GM19468 (cell line): ENCODE measurements at regions not wholly inside any gene's neighbourhood (a gene's known extent, or its start where the extent isn't known, plus 50 kb on each side); places are given as distances from the start of the nearest gene placed in this dataset.

ENCODE experiments used
- ATAC-seq: cut with Tn5 transposase; IDR thresholded peaks from one replicate; pipeline ENCODE4 v1.9.1; 2021; ENCODE audit warnings: mild to moderate bottlenecking, moderate library complexity, moderate number of reproducible peaks; ENCODE audit not compliant: unreplicated experiment; ENCODE audit errors: extremely low read depth

- ATAC-seq, result no peak
Observed at GRCh38 chr13:65909501-65909900, 1320.6 kb downstream of the PCDH9 start.

DNA sequence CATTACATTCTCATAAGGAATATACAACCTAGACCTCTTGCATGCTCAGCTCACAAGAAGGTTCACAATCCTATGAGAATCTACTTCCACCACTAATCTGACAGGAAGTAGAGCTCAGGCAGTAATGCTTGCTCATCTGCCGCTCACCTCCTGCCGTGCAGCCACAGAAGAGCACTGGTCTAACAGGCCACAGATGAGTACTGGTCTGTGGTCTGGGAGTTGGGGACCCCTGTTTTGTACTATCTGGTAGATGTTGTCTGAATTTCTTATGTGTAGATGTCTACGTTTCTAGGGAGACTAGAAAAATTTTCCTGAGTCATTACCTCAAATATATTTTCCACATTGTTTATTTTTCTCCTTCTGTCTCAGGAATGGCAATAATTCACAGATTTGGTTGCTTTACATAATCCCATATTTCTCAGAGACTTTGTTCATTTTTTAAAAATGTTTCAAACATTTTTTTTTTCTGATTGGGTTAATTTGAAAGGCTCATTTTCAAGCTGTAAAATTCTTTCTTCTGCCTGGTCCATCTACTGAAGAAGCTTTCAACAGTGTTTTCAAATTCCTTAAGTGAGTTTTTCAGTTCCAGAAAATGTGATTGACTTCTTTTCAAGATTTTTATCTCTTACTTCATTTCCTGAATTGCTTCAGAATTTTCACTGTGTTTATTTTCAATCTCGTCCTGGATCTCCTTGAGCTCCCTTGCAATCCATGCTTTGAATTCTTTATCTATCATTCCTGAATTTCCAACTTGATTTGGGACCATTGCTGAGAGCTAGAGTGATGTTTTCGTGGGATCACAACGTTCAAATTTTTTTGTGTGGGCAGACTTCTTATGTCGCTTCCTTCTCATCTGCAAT, 1322.2 kb downstream of the PCDH9 start:
- ATAC-seq, result no peak

DNA sequence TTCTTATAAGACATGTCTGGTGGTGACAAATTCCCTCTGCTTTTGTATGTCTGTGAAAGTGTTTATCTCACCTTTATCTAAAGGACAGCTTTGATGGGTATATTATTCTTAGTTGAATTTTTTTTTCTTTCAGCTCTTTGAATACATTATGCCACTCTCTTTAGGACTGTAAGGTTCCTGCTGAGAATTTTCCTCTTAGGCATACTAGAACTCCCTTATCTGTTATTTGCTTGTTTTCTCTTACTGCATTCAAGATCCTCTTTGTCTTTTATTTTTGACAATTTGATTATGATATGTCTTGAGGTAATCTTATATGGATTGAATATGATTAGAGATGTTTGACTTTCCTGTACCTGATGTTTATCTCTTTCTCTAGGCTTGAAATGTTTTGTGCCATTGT, 1328.4 kb downstream of the PCDH9 start:
- no peak for ATAC-seq

- ATAC-seq, result no peak
Observed at GRCh38 chr13:65894049-65894448, 1336.1 kb downstream of the PCDH9 start.

DNA sequence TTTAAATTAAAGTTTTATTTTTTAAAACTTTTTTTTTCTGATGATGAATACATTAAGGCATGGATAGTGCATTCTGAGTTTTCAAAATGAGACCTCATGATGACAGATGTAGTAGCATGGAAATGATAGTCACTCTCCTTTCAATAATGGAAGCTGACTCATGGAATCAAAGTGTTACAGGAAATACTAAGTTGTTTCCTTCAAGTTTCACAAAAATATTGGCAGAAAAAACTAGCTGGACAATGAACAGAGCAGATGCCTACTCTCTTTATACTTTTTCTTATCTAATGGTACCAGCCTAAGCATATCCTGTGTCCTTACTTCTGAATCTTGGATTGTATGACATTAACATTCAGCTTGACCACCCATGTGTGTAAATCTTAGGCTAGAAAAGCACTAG, 1337.3 kb downstream of the PCDH9 start:
- no peak for ATAC-seq

- no peak for ATAC-seq
Observed at GRCh38 chr13:65889368-65889767, 1340.8 kb downstream of the PCDH9 start.

- no peak for ATAC-seq
Observed at GRCh38 chr13:65882810-65883209, 1347.3 kb downstream of the PCDH9 start.

- no peak for ATAC-seq
Observed at GRCh38 chr13:65881561-65882155, 1348.5 kb downstream of the PCDH9 start.

GRCh38 chr13:65875031-65875430, 1355.1 kb downstream of the PCDH9 start:
- ATAC-seq, result no peak

- no peak for ATAC-seq
Observed at GRCh38 chr13:65872448-65872847, 1357.7 kb downstream of the PCDH9 start.

GRCh38 chr13:65868884-65869283, 1361.3 kb downstream of the PCDH9 start:
- no peak for ATAC-seq

- ATAC-seq, result no peak
Observed at GRCh38 chr13:65868099-65868498, 1362.0 kb downstream of the PCDH9 start.

- no peak for ATAC-seq
Observed at GRCh38 chr13:65866138-65866537, 1364.0 kb downstream of the PCDH9 start.

DNA sequence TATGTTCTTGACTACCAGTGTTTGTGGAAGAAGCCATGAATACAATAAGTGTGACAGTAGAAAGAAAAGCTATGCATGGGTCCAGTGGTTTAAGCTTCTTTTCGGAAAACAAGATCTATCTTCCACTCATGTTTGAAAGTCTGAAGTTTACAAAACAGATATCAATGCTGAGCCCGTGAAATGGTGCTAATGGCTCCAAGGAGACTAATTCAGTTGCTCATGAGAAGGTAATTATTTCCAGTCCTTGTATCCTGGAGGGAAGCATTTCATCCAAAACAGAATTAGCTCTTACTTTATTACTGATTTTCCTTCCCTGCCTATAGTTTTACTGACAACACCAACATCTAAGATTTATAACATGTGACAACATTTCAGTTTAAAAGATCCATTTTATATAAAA, 1364.9 kb downstream of the PCDH9 start:
- ATAC-seq, result no peak

DNA sequence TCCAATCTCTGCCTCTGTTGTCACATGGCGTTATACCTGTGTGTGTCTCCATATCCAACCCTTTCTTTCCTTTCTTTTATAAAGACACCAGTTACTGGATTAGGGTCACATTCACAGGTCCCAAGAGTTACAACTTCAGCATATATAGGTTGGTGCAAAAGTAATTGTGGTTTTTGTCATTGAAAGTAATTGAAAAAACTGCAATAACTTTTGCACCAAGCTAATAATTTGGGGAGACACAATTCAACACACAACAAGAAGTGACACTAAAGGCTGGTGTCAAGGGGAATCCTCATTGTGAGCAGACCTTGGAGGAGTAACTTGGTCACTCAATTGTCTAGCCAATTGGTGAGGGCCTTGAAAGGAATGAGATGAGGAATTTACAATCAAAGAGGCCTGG, 1366.1 kb downstream of the PCDH9 start:
- no peak for ATAC-seq

DNA sequence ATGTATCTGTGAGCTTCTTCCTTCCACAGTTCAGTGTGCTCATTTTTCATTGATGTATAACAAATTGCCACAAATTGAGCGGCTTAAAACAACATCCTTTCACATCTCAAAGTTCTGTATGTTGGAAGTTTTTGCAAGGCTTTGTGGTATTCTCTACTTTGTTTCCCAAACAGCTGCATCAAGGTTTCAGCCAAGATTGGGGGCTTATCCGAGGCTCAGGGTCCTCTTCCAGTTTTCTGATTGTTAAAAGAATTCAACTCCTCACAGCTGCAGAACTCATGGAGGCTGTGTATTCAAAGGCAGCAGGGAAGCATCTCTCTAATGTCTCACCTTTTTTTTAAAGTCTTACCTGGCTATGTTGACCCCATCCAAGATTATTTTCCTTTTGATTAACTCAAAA, 1369.8 kb downstream of the PCDH9 start:
- ATAC-seq, result no peak

DNA sequence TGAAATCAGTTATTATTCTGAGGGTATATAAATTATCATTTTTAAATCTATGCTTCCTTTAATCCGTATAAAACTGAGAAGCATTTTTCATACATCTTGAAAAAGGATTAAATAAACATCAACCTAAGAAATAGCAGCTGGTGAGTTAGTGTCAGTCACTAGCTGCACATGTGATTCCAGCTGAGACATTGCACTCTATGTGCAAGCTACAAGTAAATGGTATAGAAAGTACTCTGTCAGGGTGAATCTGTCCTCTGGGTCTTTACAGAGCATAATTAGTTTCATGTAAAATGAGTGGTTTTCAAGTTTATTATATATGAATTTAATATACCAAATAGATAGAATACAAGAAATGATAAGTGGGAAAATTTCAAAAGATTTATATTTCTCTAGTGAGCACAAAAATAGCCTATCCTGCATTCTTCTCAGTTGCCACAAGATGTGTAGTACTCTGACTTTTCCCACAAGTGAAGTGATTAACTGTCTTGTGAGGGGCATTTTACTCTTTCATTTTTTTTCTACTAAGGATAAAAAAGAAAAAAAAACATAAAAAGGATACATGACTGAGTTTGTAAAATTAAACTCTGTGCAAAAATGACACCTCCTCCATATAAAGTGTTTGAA, 1372.1 kb downstream of the PCDH9 start:
- ATAC-seq, result no peak

- ATAC-seq, result no peak
Observed at GRCh38 chr13:65856431-65856830, 1373.7 kb downstream of the PCDH9 start.

DNA sequence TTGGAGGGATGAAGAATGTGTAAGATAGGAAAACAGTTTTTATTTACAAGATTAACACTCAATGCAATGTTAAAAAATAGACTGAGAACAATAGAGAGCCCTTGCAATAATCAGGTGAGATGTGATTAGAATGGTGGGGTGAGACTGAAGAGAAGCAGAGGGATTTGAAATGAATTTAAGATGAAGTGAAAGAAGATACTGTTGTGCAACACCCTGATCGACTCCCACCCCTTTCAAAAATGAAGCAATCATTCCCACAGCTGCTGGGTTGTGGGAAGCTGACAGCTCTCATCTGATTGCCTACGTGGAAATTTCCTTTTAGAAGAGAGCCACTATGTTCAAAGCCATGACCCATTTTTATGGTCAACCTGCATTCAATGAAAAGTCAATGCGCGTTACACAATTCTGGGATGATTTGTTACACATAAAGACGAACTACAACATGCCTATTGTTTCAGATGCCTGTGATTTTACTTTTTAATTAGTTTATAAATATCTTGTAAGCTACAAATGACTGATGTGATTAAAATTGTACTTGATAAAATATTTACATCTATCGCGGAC, 1374.8 kb downstream of the PCDH9 start:
- no peak for ATAC-seq

GRCh38 chr13:65854431-65854830, 1375.7 kb downstream of the PCDH9 start:
- no peak for ATAC-seq

- no peak for ATAC-seq
Observed at GRCh38 chr13:65844266-65844841, 1385.8 kb downstream of the PCDH9 start.
